DLD1 (cell line): ENCODE measurements at regions not wholly inside any gene's neighbourhood (a gene's known extent, or its start where the extent isn't known, plus 50 kb on each side); places are given as distances from the start of the nearest gene placed in this dataset.
"Not testable (repeated sequence)": the region's sequence is repeated elsewhere in the genome, so short reads cannot be mapped to it uniquely, and the experiment has no call there.

Experiments
- in situ Hi-C: cut with HindIII; loops from 2 replicates; pipeline ENCODE4 v1.10.0; 2017; ENCODE audit warnings: low sequenced_read_pairs

- in situ Hi-C loops: no loop called here
Measured at GRCh38 chr4:138113819-138114400, 128.2 kb downstream of the SLC7A11 start.

- in situ Hi-C loops: not testable (repeated sequence)
Measured at GRCh38 chr4:138112890-138113289, 129.3 kb downstream of the SLC7A11 start.

GRCh38 chr4:138112389-138112788 lies 129.8 kb downstream of the SLC7A11 start:
- in situ Hi-C loops: no loop called here

GRCh38 chr4:138111462-138112000 lies 130.6 kb downstream of the SLC7A11 start:
- in situ Hi-C loops: no loop called here

GRCh38 chr4:138110815-138111214 lies 131.3 kb downstream of the SLC7A11 start:
- in situ Hi-C loops: no loop called here

- in situ Hi-C loops: no loop called here
Measured at GRCh38 chr4:138107023-138107422, 135.1 kb downstream of the SLC7A11 start.

GRCh38 chr4:138105331-138105730 lies 136.8 kb downstream of the SLC7A11 start:
- in situ Hi-C loops: no loop called here

- in situ Hi-C loops: no loop called here
Measured at GRCh38 chr4:138104284-138104680, 137.9 kb downstream of the SLC7A11 start.

GRCh38 chr4:138103597-138104283 lies 138.4 kb downstream of the SLC7A11 start:
- in situ Hi-C loops: no loop called here

GRCh38 chr4:138099385-138099784 lies 142.8 kb downstream of the SLC7A11 start:
- in situ Hi-C loops: no loop called here

GRCh38 chr4:138097912-138098600 lies 144.1 kb downstream of the SLC7A11 start:
- in situ Hi-C loops: no loop called here

GRCh38 chr4:138096384-138097062 lies 145.6 kb downstream of the SLC7A11 start:
- in situ Hi-C loops: no loop called here

GRCh38 chr4:138095378-138095777 lies 146.8 kb downstream of the SLC7A11 start:
- in situ Hi-C loops: no loop called here

- in situ Hi-C loops: no loop called here
Measured at GRCh38 chr4:138092060-138092459, 150.1 kb downstream of the SLC7A11 start.

- in situ Hi-C loops: no loop called here
Measured at GRCh38 chr4:138090918-138091676, 151.1 kb downstream of the SLC7A11 start.

- in situ Hi-C loops: no loop called here
Measured at GRCh38 chr4:138090150-138090917, 151.8 kb downstream of the SLC7A11 start.

GRCh38 chr4:138088449-138089208 lies 153.5 kb downstream of the SLC7A11 start:
- in situ Hi-C loops: no loop called here

GRCh38 chr4:138087066-138087719 lies 155.0 kb downstream of the SLC7A11 start:
- in situ Hi-C loops: no loop called here

GRCh38 chr4:138086611-138087041 lies 155.5 kb downstream of the SLC7A11 start:
- in situ Hi-C loops: no loop called here
